MM.1S (cell line): ENCODE measurements at regions not wholly inside any gene's neighbourhood (a gene's known extent, or its start where the extent isn't known, plus 50 kb on each side); places are given as distances from the start of the nearest gene placed in this dataset.

Source experiments
- DNase-seq: peaks from one replicate; pipeline ENCODE4 v3.0.0-alpha.2; 2015
- H2AFZ ChIP-seq: fragments of 300-600 bp; sonication (generic); 2 replicates; pipeline ENCODE4 v1.6.0; 2016; ENCODE audit warnings: antibody characterized with exemption, low read length
- H3F3A ChIP-seq: fragments of 300-600 bp; sonication (generic); 2 replicates; pipeline ENCODE4 v1.6.1; 2016; ENCODE audit warnings: mild to moderate bottlenecking, antibody characterized with exemption, low read length, moderate library complexity, mixed read lengths; ENCODE audit not compliant: insufficient read depth
- H3K27ac ChIP-seq: fragments of 300-600 bp; sonication (generic); 2 replicates; pipeline ENCODE4 v1.5.1; 2016; ENCODE audit warnings: mild to moderate bottlenecking, low read length
- H3K27me3 ChIP-seq: fragments of 300-600 bp; sonication (generic); replicated peaks from 2 replicates; pipeline ENCODE4 v1.6.0; 2016; ENCODE audit warnings: low read length; ENCODE audit not compliant: insufficient read depth
- H3K36me3 ChIP-seq: fragments of 300-600 bp; sonication (generic); replicated peaks from 2 replicates; pipeline ENCODE4 v1.6.1; 2016; ENCODE audit warnings: mild to moderate bottlenecking, low read length, mixed read lengths; ENCODE audit not compliant: insufficient read depth
- H3K4me1 ChIP-seq: fragments of 300-600 bp; sonication (generic); 2 replicates; pipeline ENCODE4 v1.6.1; 2016; ENCODE audit warnings: low read length, mixed read lengths
- H3K4me2 ChIP-seq: fragments of 300-600 bp; sonication (generic); 2 replicates; pipeline ENCODE4 v1.6.0; 2016; ENCODE audit warnings: low read depth, low read length
- H3K4me3 ChIP-seq: fragments of 300-600 bp; sonication (generic); 2 replicates; pipeline ENCODE4 v1.5.1; 2016; ENCODE audit warnings: low read length, mixed read lengths
- H3K79me2 ChIP-seq: fragments of 300-600 bp; sonication (generic); 2 replicates; pipeline ENCODE4 v1.6.1; 2016; ENCODE audit warnings: mixed run types, low read length, mixed read lengths
- H3K9ac ChIP-seq: fragments of 300-600 bp; sonication (generic); 2 replicates; pipeline ENCODE4 v1.6.1; 2016; ENCODE audit warnings: low read length, mixed read lengths
- H3K9me2 ChIP-seq: fragments of 300-600 bp; sonication (generic); replicated peaks from 2 replicates; pipeline ENCODE4 v1.6.1; 2016; ENCODE audit warnings: mild to moderate bottlenecking, low read length, mixed read lengths; ENCODE audit not compliant: insufficient read depth
- H3K9me3 ChIP-seq: fragments of 300-600 bp; sonication (generic); replicated peaks from 2 replicates; pipeline ENCODE4 v1.6.1; 2016; ENCODE audit warnings: mild to moderate bottlenecking, low read length, mixed read lengths; ENCODE audit not compliant: insufficient read depth
- H4K20me1 ChIP-seq: fragments of 300-600 bp; sonication (generic); 2 replicates; pipeline ENCODE4 v1.6.1; 2016; ENCODE audit warnings: mild to moderate bottlenecking, low read length, moderate library complexity, mixed read lengths; ENCODE audit not compliant: insufficient read depth
- EZH2 ChIP-seq: fragments of 300-600 bp; sonication (generic); optimal IDR thresholded peaks from 2 replicates; pipeline ENCODE3; 2017; ENCODE audit warnings: low read depth, mild to moderate bottlenecking, antibody characterized with exemption, low read length, mixed read lengths
- EZH2phosphoT487 ChIP-seq: fragments of 300-600 bp; sonication (generic); IDR thresholded peaks from 2 replicates; pipeline ENCODE4 v1.6.1; 2018; ENCODE audit warnings: antibody characterized with exemption, low read length
- TF ChIP-seq, protein P1 (sequence below): fragments of 300-600 bp; sonication (generic); IDR thresholded peaks from 2 replicates; pipeline ENCODE4 v1.5.1; 2016; ENCODE audit warnings: antibody characterized with exemption, low read length, mixed read lengths

DNA sequence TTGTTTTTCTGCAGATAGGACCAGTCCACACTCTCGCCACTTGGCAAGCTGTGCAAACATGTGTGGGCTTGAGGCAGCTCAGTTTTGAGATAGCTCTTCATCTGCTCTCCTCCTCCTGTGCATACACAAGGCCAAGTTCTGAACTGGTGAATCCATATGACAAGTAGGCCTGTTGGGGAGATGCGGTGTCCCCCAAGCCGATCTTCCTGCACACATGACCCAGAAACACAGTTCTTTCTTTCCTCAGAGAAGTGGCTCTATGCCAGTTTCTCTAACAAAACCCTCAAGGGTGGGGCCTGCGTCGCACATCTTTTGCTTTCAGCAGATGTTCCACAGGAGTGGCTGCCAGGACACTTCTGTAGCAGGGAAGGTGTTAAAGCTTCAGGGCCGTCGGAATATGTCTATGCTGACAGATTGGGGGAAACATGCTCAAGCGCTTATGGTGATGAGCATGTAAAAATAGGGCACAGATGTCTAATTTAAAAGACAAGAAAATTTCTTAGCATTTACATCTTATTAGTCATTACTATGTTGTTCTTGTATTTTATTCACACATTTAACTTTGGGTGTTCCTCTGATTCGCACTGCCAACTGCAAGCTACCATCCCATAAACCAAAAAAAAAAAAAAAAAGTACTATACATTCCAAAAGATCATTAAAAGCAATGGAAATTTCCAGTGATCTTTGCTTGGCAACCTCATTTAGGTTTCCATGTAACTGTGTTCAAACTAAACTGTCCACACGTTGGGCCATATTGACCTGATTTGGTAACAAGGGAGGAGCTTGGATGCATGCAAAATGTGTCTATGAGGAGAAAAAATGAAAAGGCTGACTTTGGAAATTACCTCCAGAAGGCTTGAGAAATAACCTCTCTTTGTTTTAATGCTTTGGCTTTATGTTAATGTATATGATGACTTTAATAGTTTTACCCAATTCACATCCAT, 1055.5 kb upstream of the KLHL29 start:
- TF ChIP-seq EZH2phosphoT487, result no peak
- no peak for TF ChIP-seq EZH2
- TF ChIP-seq, protein P1, sequence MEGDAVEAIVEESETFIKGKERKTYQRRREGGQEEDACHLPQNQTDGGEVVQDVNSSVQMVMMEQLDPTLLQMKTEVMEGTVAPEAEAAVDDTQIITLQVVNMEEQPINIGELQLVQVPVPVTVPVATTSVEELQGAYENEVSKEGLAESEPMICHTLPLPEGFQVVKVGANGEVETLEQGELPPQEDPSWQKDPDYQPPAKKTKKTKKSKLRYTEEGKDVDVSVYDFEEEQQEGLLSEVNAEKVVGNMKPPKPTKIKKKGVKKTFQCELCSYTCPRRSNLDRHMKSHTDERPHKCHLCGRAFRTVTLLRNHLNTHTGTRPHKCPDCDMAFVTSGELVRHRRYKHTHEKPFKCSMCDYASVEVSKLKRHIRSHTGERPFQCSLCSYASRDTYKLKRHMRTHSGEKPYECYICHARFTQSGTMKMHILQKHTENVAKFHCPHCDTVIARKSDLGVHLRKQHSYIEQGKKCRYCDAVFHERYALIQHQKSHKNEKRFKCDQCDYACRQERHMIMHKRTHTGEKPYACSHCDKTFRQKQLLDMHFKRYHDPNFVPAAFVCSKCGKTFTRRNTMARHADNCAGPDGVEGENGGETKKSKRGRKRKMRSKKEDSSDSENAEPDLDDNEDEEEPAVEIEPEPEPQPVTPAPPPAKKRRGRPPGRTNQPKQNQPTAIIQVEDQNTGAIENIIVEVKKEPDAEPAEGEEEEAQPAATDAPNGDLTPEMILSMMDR, result no peak
- Histone ChIP-seq H3K4me1 (no peaks in the 10 kb centered on the region), H3K36me3 (no peaks in the 10 kb centered on the region), H3K4me3 (no peak overlapping the region), H4K20me1 (no peaks in the 10 kb centered on the region), H3K9ac (no peak overlapping the region), H3K9me3 (no peaks in the 10 kb centered on the region), H3K27ac (no peak overlapping the region), H3K4me2 (no peak overlapping the region), H3K27me3 (no peaks in the 10 kb centered on the region), H3K9me2 (no peaks in the 10 kb centered on the region), H2AFZ (no peak overlapping the region), H3F3A (no peaks in the 10 kb centered on the region), H3K79me2 (no peaks in the 10 kb centered on the region)
- no peak for DNase-seq

- H3K36me3 ChIP-seq, result no peaks in the 10 kb centered on the region
- no peaks in the 10 kb centered on the region for H3K4me1 ChIP-seq
- H3K27ac ChIP-seq, result no peak overlapping the region
- no peak overlapping the region for H3K4me3 ChIP-seq
- H3K79me2 ChIP-seq, result no peaks in the 10 kb centered on the region
- no peaks in the 10 kb centered on the region for H4K20me1 ChIP-seq
- no peaks in the 10 kb centered on the region for H3F3A ChIP-seq
- no peak overlapping the region for H2AFZ ChIP-seq
- H3K9me3 ChIP-seq, result no peaks in the 10 kb centered on the region
- H3K9ac ChIP-seq, result no peak overlapping the region
- H3K27me3 ChIP-seq, result no peaks in the 10 kb centered on the region
- no peak for TF ChIP-seq EZH2
- no peak for TF ChIP-seq EZH2phosphoT487
- TF ChIP-seq, protein P1, result no peak
- no peaks in the 10 kb centered on the region for H3K9me2 ChIP-seq
- no peak for DNase-seq
- no peak overlapping the region for H3K4me2 ChIP-seq
Observed at GRCh38 chr2:22336414-22336813, 1048.6 kb upstream of the KLHL29 start.

GRCh38 chr2:22340716-22341115, 1044.3 kb upstream of the KLHL29 start:
- no peaks in the 10 kb centered on the region for H3K36me3 ChIP-seq
- H3K4me3 ChIP-seq, result no peak overlapping the region
- no peaks in the 10 kb centered on the region for H3K27me3 ChIP-seq
- no peaks in the 10 kb centered on the region for H3K9me2 ChIP-seq
- H2AFZ ChIP-seq, result no peak overlapping the region
- H3K27ac ChIP-seq, result no peak overlapping the region
- H3F3A ChIP-seq, result no peaks in the 10 kb centered on the region
- H3K9ac ChIP-seq, result no peak overlapping the region
- TF ChIP-seq, protein P1, result no peak
- TF ChIP-seq EZH2phosphoT487 (no peak), EZH2 (no peak)
- H3K79me2 ChIP-seq, result no peaks in the 10 kb centered on the region
- H4K20me1 ChIP-seq, result no peaks in the 10 kb centered on the region
- no peaks in the 10 kb centered on the region for H3K9me3 ChIP-seq
- H3K4me2 ChIP-seq, result no peak overlapping the region
- no peaks in the 10 kb centered on the region for H3K4me1 ChIP-seq
- DNase-seq, result no peak
